NB4 (cell line): ENCODE measurements at regions not wholly inside any gene's neighbourhood (a gene's known extent, or its start where the extent isn't known, plus 50 kb on each side); places are given as distances from the start of the nearest gene placed in this dataset.
"Not testable (repeated sequence)": the region's sequence is repeated elsewhere in the genome, so short reads cannot be mapped to it uniquely, and the experiment has no call there.

ENCODE experiments used
- DNase-seq: peaks from one replicate; pipeline ENCODE4 v3.0.0; 2010; ENCODE audit warnings: low read depth
- H3K4me3 ChIP-seq: one replicate; pipeline ENCODE4 v1.5.1; 2011; ENCODE audit warnings: mild to moderate bottlenecking, low read depth, low read length, moderate library complexity
- CTCF ChIP-seq: IDR thresholded peaks from one replicate; pipeline ENCODE4 v1.5.1; 2012; ENCODE audit warnings: low read depth, low read length
- MAX ChIP-seq: IDR thresholded peaks from 2 replicates; pipeline ENCODE4 v1.6.1; 2011; ENCODE audit warnings: low read depth, low read length
- MYC ChIP-seq: IDR thresholded peaks from 2 replicates; pipeline ENCODE4 v1.6.1; 2011; ENCODE audit warnings: low read depth, low read length
- POLR2A ChIP-seq: IDR thresholded peaks from 2 replicates; pipeline ENCODE4 v1.6.1; 2011; ENCODE audit warnings: mild to moderate bottlenecking; ENCODE audit not compliant: insufficient read length; ENCODE audit errors: extremely low read depth

GRCh38 chr6:85911067-85911466, 268.4 kb upstream of the SYNCRIP start:
- TF ChIP-seq MAX (no peak), POLR2A (no peak), CTCF (no peak), MYC (no peak)
- DNase-seq: no peak
- H3K4me3 ChIP-seq: no peak overlapping the region

- DNase-seq, H3K4me3 ChIP-seq: not testable (repeated sequence)
Observed at GRCh38 chr6:85908120-85908519, 265.4 kb upstream of the SYNCRIP start.

GRCh38 chr6:85892346-85892745, 249.7 kb upstream of the SYNCRIP start:
- TF ChIP-seq MYC (no peak), CTCF (no peak), POLR2A (no peak), MAX (no peak)
- no peak for DNase-seq
- no peak overlapping the region for H3K4me3 ChIP-seq

- TF ChIP-seq CTCF (no peak), POLR2A (no peak), MAX (no peak), MYC (no peak)
- no peak for DNase-seq
- H3K4me3 ChIP-seq: no peak overlapping the region
Observed at GRCh38 chr6:85887461-85887860, 244.8 kb upstream of the SYNCRIP start.

GRCh38 chr6:85868685-85869084, 226.0 kb upstream of the SYNCRIP start:
- TF ChIP-seq MAX (no peak), MYC (no peak), POLR2A (no peak), CTCF (no peak)
- DNase-seq: no peak
- H3K4me3 ChIP-seq: no peak overlapping the region

- H3K4me3 ChIP-seq: no peak overlapping the region
- TF ChIP-seq MAX: no peak
- no peak for TF ChIP-seq POLR2A
- TF ChIP-seq MYC: no peak
- no peak for TF ChIP-seq CTCF
- no peak for DNase-seq
Observed at GRCh38 chr6:85867595-85867994, 224.9 kb upstream of the SYNCRIP start.
